ENCODE measurements at regions not wholly inside any gene's neighbourhood (a gene's known extent, or its start where the extent isn't known, plus 50 kb on each side); places are given as distances from the start of the nearest gene placed in this dataset.

- Histone ChIP-seq H3K4ac (ENCODE audit: low read depth, low read length) (no peak overlapping the region), H2AFZ (ENCODE audit: insufficient read depth, low read length, poor library complexity) (no peak overlapping the region), H3K4me2 (ENCODE audit: low read length) (no peak overlapping the region), H3K9ac (ENCODE audit: low read length) (no peak overlapping the region), H3K27ac (ENCODE audit: low read depth, low read length) (no peak overlapping the region), H3K14ac (ENCODE audit: low read length) (no peak overlapping the region), H3K4me3 (ENCODE audit: low read depth, low read length) (no peak overlapping the region), H3K79me1 (ENCODE audit: low read length) (no peaks in the 10 kb centered on the region), H4K12ac (ENCODE audit: low read depth, low read length) (no peak overlapping the region), H2BK5ac (ENCODE audit: low read depth, low read length, poor library complexity) (no peak overlapping the region), H3K36me3 (ENCODE audit: control insufficient read depth in 1 of 2, insufficient read depth in 2 of 2, low read length in 2 of 2) (no peaks in the 10 kb centered on the region), H3K4me1 (ENCODE audit: control insufficient read depth in 1 of 2, insufficient read depth in 2 of 2, low read length in 2 of 2) (no peaks in the 10 kb centered on the region), H2AK5ac (ENCODE audit: low read length) (no peak overlapping the region), H3K23ac (ENCODE audit: low read length) (no peak overlapping the region), H3K9me3 (ENCODE audit: insufficient read depth, low read depth, low read length) (no peaks in the 10 kb centered on the region), H2BK120ac (ENCODE audit: insufficient read depth, low read length, poor library complexity) (no peak overlapping the region), H3K18ac (ENCODE audit: low read length) (no peak overlapping the region), H2BK12ac (ENCODE audit: low read length) (no peak overlapping the region), H3K27me3 (ENCODE audit: insufficient read depth, low read length) (no peaks in the 10 kb centered on the region), H4K8ac (ENCODE audit: low read depth, low read length) (no peak overlapping the region), H4K91ac (ENCODE audit: low read depth, low read length) (no peak overlapping the region), H3K79me2 (ENCODE audit: control insufficient read depth, insufficient read depth, low read length, poor library complexity) (no peaks in the 10 kb centered on the region)
- peak; percentile 61 to 87 for DNase-seq
- no CpG with 5 or more reads among the region's 5 CpGs for WGBS (ENCODE audit: extremely low coverage, insufficient coverage, insufficient read length)
These were observed 61.1 kb upstream of the SEM1 start for GRCh38 chr7:96770758-96771157.

GRCh38 chr7:96772139-96772694, 62.6 kb upstream of the SEM1 start:
- H4K12ac ChIP-seq (ENCODE audit: low read depth, low read length) = no peak overlapping the region
- no peak overlapping the region for H3K23ac ChIP-seq (ENCODE audit: low read length)
- no peaks in the 10 kb centered on the region for H3K79me2 ChIP-seq (ENCODE audit: control insufficient read depth, insufficient read depth, low read length, poor library complexity)
- no peaks in the 10 kb centered on the region for H3K27me3 ChIP-seq (ENCODE audit: insufficient read depth, low read length)
- H3K27ac ChIP-seq (ENCODE audit: low read depth, low read length) = no peak overlapping the region
- H4K8ac ChIP-seq (ENCODE audit: low read depth, low read length) = no peak overlapping the region
- H4K91ac ChIP-seq (ENCODE audit: low read depth, low read length) = no peak overlapping the region
- H3K4ac ChIP-seq (ENCODE audit: low read depth, low read length) = no peak overlapping the region
- H3K9me3 ChIP-seq (ENCODE audit: insufficient read depth, low read depth, low read length) = no peaks in the 10 kb centered on the region
- no peaks in the 10 kb centered on the region for H3K4me1 ChIP-seq (ENCODE audit: control insufficient read depth in 1 of 2, insufficient read depth in 2 of 2, low read length in 2 of 2)
- H2BK12ac ChIP-seq (ENCODE audit: low read length) = no peak overlapping the region
- no peaks in the 10 kb centered on the region for H3K36me3 ChIP-seq (ENCODE audit: control insufficient read depth in 1 of 2, insufficient read depth in 2 of 2, low read length in 2 of 2)
- H2AFZ ChIP-seq (ENCODE audit: insufficient read depth, low read length, poor library complexity) = no peak overlapping the region
- no peaks in the 10 kb centered on the region for H3K79me1 ChIP-seq (ENCODE audit: low read length)
- H3K4me3 ChIP-seq (ENCODE audit: low read depth, low read length) = no peak overlapping the region
- H2BK120ac ChIP-seq (ENCODE audit: insufficient read depth, low read length, poor library complexity) = no peak overlapping the region
- H3K4me2 ChIP-seq (ENCODE audit: low read length) = no peak overlapping the region
- H3K18ac ChIP-seq (ENCODE audit: low read length) = no peak overlapping the region
- WGBS (ENCODE audit: extremely low coverage, insufficient coverage, insufficient read length) = no CpG with 5 or more reads among the region's 6 CpGs
- H3K14ac ChIP-seq (ENCODE audit: low read length) = no peak overlapping the region
- H2BK5ac ChIP-seq (ENCODE audit: low read depth, low read length, poor library complexity) = no peak overlapping the region
- no peak overlapping the region for H3K9ac ChIP-seq (ENCODE audit: low read length)
- no peak overlapping the region for H2AK5ac ChIP-seq (ENCODE audit: low read length)
- DNase-seq = peak in 1 of 2 donors; percentile 50

- no peaks in the 10 kb centered on the region for H3K36me3 ChIP-seq (ENCODE audit: control insufficient read depth in 1 of 2, insufficient read depth in 2 of 2, low read length in 2 of 2)
These were observed 63.8 kb upstream of the SEM1 start for GRCh38 chr7:96773483-96773882.

GRCh38 chr7:96774358-96774757, 64.7 kb upstream of the SEM1 start:
- DNase-seq = no peak
- H3K14ac ChIP-seq (ENCODE audit: low read length) = no peak overlapping the region
- H3K9me3 ChIP-seq (ENCODE audit: insufficient read depth, low read depth, low read length) = no peaks in the 10 kb centered on the region
- no peak overlapping the region for H2AFZ ChIP-seq (ENCODE audit: insufficient read depth, low read length, poor library complexity)
- no peak overlapping the region for H2AK5ac ChIP-seq (ENCODE audit: low read length)
- WGBS (ENCODE audit: extremely low coverage, insufficient coverage, insufficient read length) = no CpG with 5 or more reads among the region's 3 CpGs
- H3K79me1 ChIP-seq (ENCODE audit: low read length) = no peaks in the 10 kb centered on the region
- no peak overlapping the region for H3K23ac ChIP-seq (ENCODE audit: low read length)
- no peak overlapping the region for H4K8ac ChIP-seq (ENCODE audit: low read depth, low read length)
- no peak overlapping the region for H2BK120ac ChIP-seq (ENCODE audit: insufficient read depth, low read length, poor library complexity)
- H3K4ac ChIP-seq (ENCODE audit: low read depth, low read length) = no peak overlapping the region
- no peak overlapping the region for H3K4me3 ChIP-seq (ENCODE audit: low read depth, low read length)
- no peak overlapping the region for H3K9ac ChIP-seq (ENCODE audit: low read length)
- H2BK12ac ChIP-seq (ENCODE audit: low read length) = no peak overlapping the region
- no peaks in the 10 kb centered on the region for H3K4me1 ChIP-seq (ENCODE audit: control insufficient read depth in 1 of 2, insufficient read depth in 2 of 2, low read length in 2 of 2)
- H4K91ac ChIP-seq (ENCODE audit: low read depth, low read length) = no peak overlapping the region
- H3K27me3 ChIP-seq (ENCODE audit: insufficient read depth, low read length) = no peaks in the 10 kb centered on the region
- no peaks in the 10 kb centered on the region for H3K36me3 ChIP-seq (ENCODE audit: control insufficient read depth in 1 of 2, insufficient read depth in 2 of 2, low read length in 2 of 2)
- H3K27ac ChIP-seq (ENCODE audit: low read depth, low read length) = no peak overlapping the region
- no peak overlapping the region for H3K18ac ChIP-seq (ENCODE audit: low read length)
- H2BK5ac ChIP-seq (ENCODE audit: low read depth, low read length, poor library complexity) = no peak overlapping the region
- no peak overlapping the region for H4K12ac ChIP-seq (ENCODE audit: low read depth, low read length)
- no peak overlapping the region for H3K4me2 ChIP-seq (ENCODE audit: low read length)
- no peaks in the 10 kb centered on the region for H3K79me2 ChIP-seq (ENCODE audit: control insufficient read depth, insufficient read depth, low read length, poor library complexity)

More at GRCh38 chr7:96773483-96773882, 63.8 kb upstream of the SEM1 start:
- no peaks in the 10 kb centered on the region for H3K9me3 ChIP-seq (ENCODE audit: insufficient read depth, low read depth, low read length)
- H3K4ac ChIP-seq (ENCODE audit: low read depth, low read length) = no peak overlapping the region
- no CpG with 5 or more reads among the region's 1 CpG for WGBS (ENCODE audit: extremely low coverage, insufficient coverage, insufficient read length)
- no peak overlapping the region for H2BK5ac ChIP-seq (ENCODE audit: low read depth, low read length, poor library complexity)
- H3K18ac ChIP-seq (ENCODE audit: low read length) = no peak overlapping the region
- no peaks in the 10 kb centered on the region for H3K27me3 ChIP-seq (ENCODE audit: insufficient read depth, low read length)
- H3K79me2 ChIP-seq (ENCODE audit: control insufficient read depth, insufficient read depth, low read length, poor library complexity) = no peaks in the 10 kb centered on the region
- H3K14ac ChIP-seq (ENCODE audit: low read length) = no peak overlapping the region
- no peaks in the 10 kb centered on the region for H3K4me1 ChIP-seq (ENCODE audit: control insufficient read depth in 1 of 2, insufficient read depth in 2 of 2, low read length in 2 of 2)
- no peak overlapping the region for H3K4me2 ChIP-seq (ENCODE audit: low read length)
- no peak overlapping the region for H2BK12ac ChIP-seq (ENCODE audit: low read length)
- H4K12ac ChIP-seq (ENCODE audit: low read depth, low read length) = no peak overlapping the region
- no peak overlapping the region for H2BK120ac ChIP-seq (ENCODE audit: insufficient read depth, low read length, poor library complexity)
- H3K23ac ChIP-seq (ENCODE audit: low read length) = no peak overlapping the region
- no peak overlapping the region for H2AFZ ChIP-seq (ENCODE audit: insufficient read depth, low read length, poor library complexity)
- H2AK5ac ChIP-seq (ENCODE audit: low read length) = no peak overlapping the region
- H3K27ac ChIP-seq (ENCODE audit: low read depth, low read length) = no peak overlapping the region
- no peak overlapping the region for H3K9ac ChIP-seq (ENCODE audit: low read length)
- DNase-seq = no peak
- H3K4me3 ChIP-seq (ENCODE audit: low read depth, low read length) = no peak overlapping the region
- no peak overlapping the region for H4K8ac ChIP-seq (ENCODE audit: low read depth, low read length)
- H3K79me1 ChIP-seq (ENCODE audit: low read length) = no peaks in the 10 kb centered on the region
- no peak overlapping the region for H4K91ac ChIP-seq (ENCODE audit: low read depth, low read length)

All from trophoblast cell (in vitro differentiated cells and primary cell).